Mesendoderm (in vitro differentiated cells): ENCODE measurements at regions not wholly inside any gene's neighbourhood (a gene's known extent, or its start where the extent isn't known, plus 50 kb on each side); places are given as distances from the start of the nearest gene placed in this dataset.

Experiments
- DNase-seq: peaks from one replicate; pipeline ENCODE4 v3.0.0; 2013
- H2AK5ac ChIP-seq: 2 replicates; pipeline ENCODE4 v1.6.1; 2013; ENCODE audit warnings: low read length, inconsistent platforms
- H2BK120ac ChIP-seq: 2 replicates; pipeline ENCODE4 v1.6.1; 2013; ENCODE audit warnings: low read depth, mild to moderate bottlenecking, low read length, moderate library complexity, mixed read lengths
- H2BK15ac ChIP-seq: replicated peaks from 2 replicates; pipeline ENCODE4 v1.6.1; 2013; ENCODE audit warnings: low read depth, mild to moderate bottlenecking, moderate library complexity
- H2BK5ac ChIP-seq: 2 replicates; pipeline ENCODE4 v1.6.1; 2013; ENCODE audit warnings: low read length, inconsistent platforms
- H3K18ac ChIP-seq: 2 replicates; pipeline ENCODE4 v1.6.1; 2013; ENCODE audit warnings: mild to moderate bottlenecking, low read length, mixed read lengths
- H3K23ac ChIP-seq: one replicate; pipeline ENCODE4 v1.6.1; 2013; ENCODE audit warnings: low read length
- H3K27ac ChIP-seq: 2 replicates; pipeline ENCODE4 v1.5.1; 2013; ENCODE audit warnings: low read depth, mild to moderate bottlenecking, inconsistent platforms, low read length, moderate library complexity
- H3K27me3 ChIP-seq: 2 replicates; pipeline ENCODE4 v1.6.1; 2013; ENCODE audit warnings: low read length, control low read depth, mild to moderate bottlenecking, inconsistent platforms; ENCODE audit not compliant: insufficient read depth, poor library complexity
- H3K36me3 ChIP-seq: 2 replicates; pipeline ENCODE4 v1.6.1; 2013; ENCODE audit warnings: low read length, inconsistent platforms; ENCODE audit not compliant: control insufficient read depth, insufficient read depth
- H3K4ac ChIP-seq: one replicate; pipeline ENCODE4 v1.6.1; 2013; ENCODE audit warnings: low read depth, mild to moderate bottlenecking, low read length, moderate library complexity
- H3K4me1 ChIP-seq: 2 replicates; pipeline ENCODE4 v1.6.1; 2013; ENCODE audit warnings: low read depth, low read length, inconsistent platforms; ENCODE audit not compliant: control insufficient read depth
- H3K4me2 ChIP-seq: 2 replicates; pipeline ENCODE4 v1.6.1; 2013; ENCODE audit warnings: low read length
- H3K4me3 ChIP-seq: 2 replicates; pipeline ENCODE4 v1.5.1; 2013; ENCODE audit warnings: mild to moderate bottlenecking, low read length
- H3K56ac ChIP-seq: one replicate; pipeline ENCODE4 v1.6.1; 2013; ENCODE audit warnings: low read length
- H3K79me1 ChIP-seq: 2 replicates; pipeline ENCODE4 v1.6.1; 2013; ENCODE audit warnings: low read length, inconsistent platforms
- H3K79me2 ChIP-seq: 2 replicates; pipeline ENCODE4 v1.6.1; 2013; ENCODE audit warnings: mild to moderate bottlenecking, low read length; ENCODE audit not compliant: control insufficient read depth, insufficient read depth
- H3K9ac ChIP-seq: 2 replicates; pipeline ENCODE4 v1.6.1; 2013; ENCODE audit warnings: low read length, inconsistent platforms
- H4K5ac ChIP-seq: one replicate; pipeline ENCODE4 v1.6.1; 2013; ENCODE audit warnings: low read length
- H4K8ac ChIP-seq: one replicate; pipeline ENCODE4 v1.6.1; 2013; ENCODE audit warnings: low read depth, mild to moderate bottlenecking, control low read depth, low read length, moderate library complexity
- WGBS: extraction: QIAGEN DNeasy Blood & Tissue Kit; methylation state at CpG from one replicate; pipeline ENCODE4 v1.1.7; 2013; ENCODE audit warnings: low lambda C conversion rate, missing lambda C conversion rate; ENCODE audit not compliant: insufficient coverage; ENCODE audit errors: extremely low coverage; 5-methylcytosine and 5-hydroxymethylcytosine counted together

GRCh38 chr4:126965877-126966276 lies 666.9 kb upstream of the INTU start:
- Histone ChIP-seq H3K18ac (no peak overlapping the region), H3K27me3 (no peaks in the 10 kb centered on the region), H3K4ac (no peak overlapping the region), H3K36me3 (no peaks in the 10 kb centered on the region), H3K9ac (no peak overlapping the region), H3K79me2 (no peaks in the 10 kb centered on the region), H3K4me3 (no peak overlapping the region), H2BK5ac (no peak overlapping the region), H3K23ac (no peak overlapping the region), H2AK5ac (no peak overlapping the region), H3K27ac (no peak overlapping the region), H4K8ac (no peak overlapping the region), H3K4me1 (no peaks in the 10 kb centered on the region), H3K4me2 (no peak overlapping the region), H2BK120ac (no peak overlapping the region), H3K56ac (no peak overlapping the region), H2BK15ac (no peak overlapping the region), H3K79me1 (no peaks in the 10 kb centered on the region), H4K5ac (no peak overlapping the region)
- WGBS, result no CpG with 5 or more reads among the region's 4 CpGs
- peak; percentile 10 for DNase-seq

GRCh38 chr4:126969360-126970235 lies 663.2 kb upstream of the INTU start:
- Histone ChIP-seq H4K8ac (no peak overlapping the region), H2AK5ac (no peak overlapping the region), H3K27ac (no peak overlapping the region), H2BK5ac (no peak overlapping the region), H3K9ac (no peak overlapping the region), H3K4me3 (no peak overlapping the region), H3K4me2 (no peak overlapping the region), H3K18ac (no peak overlapping the region), H3K4ac (no peak overlapping the region), H3K36me3 (no peaks in the 10 kb centered on the region), H3K79me1 (no peaks in the 10 kb centered on the region), H3K27me3 (no peaks in the 10 kb centered on the region), H2BK15ac (no peak overlapping the region), H4K5ac (no peak overlapping the region), H3K4me1 (no peaks in the 10 kb centered on the region), H3K56ac (no peak overlapping the region), H3K23ac (no peak overlapping the region), H3K79me2 (no peaks in the 10 kb centered on the region), H2BK120ac (no peak overlapping the region)
- no peak for DNase-seq
- WGBS, result no CpG with 5 or more reads among the region's 6 CpGs

- no peak for DNase-seq
- H3K4me1 ChIP-seq, result no peaks in the 10 kb centered on the region
These were observed 659.6 kb upstream of the INTU start for GRCh38 chr4:126973201-126973600.

GRCh38 chr4:126976850-126977632 lies 655.7 kb upstream of the INTU start:
- DNase-seq, result peak; percentile 53
- H3K4me3 ChIP-seq, result no peak overlapping the region
- no CpG with 5 or more reads among the region's 5 CpGs for WGBS

More at GRCh38 chr4:126973201-126973600, 659.6 kb upstream of the INTU start:
- H3K56ac ChIP-seq, result no peak overlapping the region
- no CpG with 5 or more reads among the region's 1 CpG for WGBS
- H2BK120ac ChIP-seq, result no peak overlapping the region
- no peak overlapping the region for H3K4me2 ChIP-seq
- no peak overlapping the region for H2BK15ac ChIP-seq
- H3K18ac ChIP-seq, result no peak overlapping the region
- no peak overlapping the region for H3K4me3 ChIP-seq
- H3K9ac ChIP-seq, result no peak overlapping the region
- no peaks in the 10 kb centered on the region for H3K79me1 ChIP-seq
- no peak overlapping the region for H3K23ac ChIP-seq
- no peak overlapping the region for H3K4ac ChIP-seq
- H2BK5ac ChIP-seq, result no peak overlapping the region
- H3K79me2 ChIP-seq, result no peaks in the 10 kb centered on the region
- H4K5ac ChIP-seq, result no peak overlapping the region
- no peaks in the 10 kb centered on the region for H3K36me3 ChIP-seq
- no peak overlapping the region for H2AK5ac ChIP-seq
- H3K27me3 ChIP-seq, result no peaks in the 10 kb centered on the region
- H3K27ac ChIP-seq, result no peak overlapping the region
- no peak overlapping the region for H4K8ac ChIP-seq

GRCh38 chr4:126986005-126986404 lies 646.8 kb upstream of the INTU start:
- WGBS, result no CpG with 5 or more reads among the region's 1 CpG
- H3K27me3 ChIP-seq, result no peaks in the 10 kb centered on the region

More at GRCh38 chr4:126976850-126977632, 655.7 kb upstream of the INTU start:
- peak overlapping the region; percentile 36 for H2BK15ac ChIP-seq
- H3K4ac ChIP-seq, result no peak overlapping the region
- H3K79me1 ChIP-seq, result no peaks in the 10 kb centered on the region
- H3K36me3 ChIP-seq, result no peaks in the 10 kb centered on the region
- no peak overlapping the region for H3K27ac ChIP-seq
- H3K4me1 ChIP-seq, result no peaks in the 10 kb centered on the region
- no peaks in the 10 kb centered on the region for H3K27me3 ChIP-seq
- H2BK5ac ChIP-seq, result no peak overlapping the region
- no peak overlapping the region for H3K23ac ChIP-seq
- H3K56ac ChIP-seq, result no peak overlapping the region
- no peak overlapping the region for H4K8ac ChIP-seq
- no peak overlapping the region for H3K18ac ChIP-seq
- H3K79me2 ChIP-seq, result no peaks in the 10 kb centered on the region
- H3K4me2 ChIP-seq, result no peak overlapping the region
- no peak overlapping the region for H2BK120ac ChIP-seq
- no peak overlapping the region for H3K9ac ChIP-seq
- H4K5ac ChIP-seq, result no peak overlapping the region
- H2AK5ac ChIP-seq, result no peak overlapping the region

More at GRCh38 chr4:126986005-126986404, 646.8 kb upstream of the INTU start:
- Histone ChIP-seq H3K79me1 (no peaks in the 10 kb centered on the region), H3K4me2 (no peak overlapping the region), H2BK120ac (no peak overlapping the region), H2BK15ac (no peak overlapping the region), H3K18ac (no peak overlapping the region), H3K4me3 (no peak overlapping the region), H3K79me2 (no peaks in the 10 kb centered on the region), H2BK5ac (no peak overlapping the region), H3K27ac (no peak overlapping the region), H4K5ac (no peak overlapping the region), H3K36me3 (no peaks in the 10 kb centered on the region), H3K23ac (no peak overlapping the region), H2AK5ac (no peak overlapping the region), H3K9ac (no peak overlapping the region), H3K4ac (no peak overlapping the region), H4K8ac (no peak overlapping the region), H3K4me1 (no peaks in the 10 kb centered on the region), H3K56ac (no peak overlapping the region)
- no peak for DNase-seq
